NCI-H510A (cell line): ENCODE measurements at regions not wholly inside any gene's neighbourhood (a gene's known extent, or its start where the extent isn't known, plus 50 kb on each side); places are given as distances from the start of the nearest gene placed in this dataset.
"Not testable (repeated sequence)": the region's sequence is repeated elsewhere in the genome, so short reads cannot be mapped to it uniquely, and the experiment has no call there.

ENCODE experiments used
- DNase-seq: peaks from one replicate; lab custom pipeline; 2025; lab: John Stamatoyannopoulos, UW

GRCh38 chr7:34333184-34333583, 324.8 kb upstream of the NPSR1 start:
- no peak for DNase-seq

DNA sequence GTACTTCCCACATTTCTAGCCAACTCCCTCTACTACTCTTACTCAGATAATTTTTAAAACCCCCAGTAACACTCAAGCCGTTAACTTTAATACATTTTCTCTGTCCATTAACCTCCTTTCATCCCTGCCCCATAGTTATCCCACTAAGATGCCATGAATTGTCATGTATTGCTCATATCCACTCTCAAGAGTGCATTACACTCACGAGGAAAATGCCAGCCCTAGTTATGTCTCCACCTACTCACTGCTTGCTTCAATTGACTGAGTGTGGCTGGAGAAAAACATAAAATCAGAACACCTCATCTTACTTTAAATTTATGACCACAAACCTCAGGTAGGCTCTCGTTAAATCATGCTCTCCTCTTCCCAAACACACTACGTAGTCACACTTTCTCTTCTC, 324.1 kb upstream of the NPSR1 start:
- DNase-seq: no peak

DNA sequence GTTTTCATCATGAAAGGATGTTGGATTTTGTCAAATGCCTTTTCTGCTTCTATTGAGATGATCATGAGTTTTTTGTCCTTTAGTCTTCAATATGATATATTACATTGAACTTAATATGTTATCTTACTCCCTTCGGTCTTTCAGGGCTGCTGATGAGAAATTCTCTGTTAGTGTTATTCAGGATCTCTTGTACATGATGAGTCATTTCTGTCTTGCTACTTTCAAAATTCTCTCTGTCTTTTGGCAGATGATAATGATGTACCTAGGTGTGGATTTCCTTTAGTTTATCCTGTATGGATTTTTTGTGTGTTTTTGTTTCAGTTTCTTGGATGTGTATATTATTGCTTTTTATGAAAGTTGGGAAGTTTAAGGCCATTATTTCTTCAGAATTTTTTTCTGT, 320.9 kb upstream of the NPSR1 start:
- no peak for DNase-seq

- DNase-seq: no peak
These were observed 319.0 kb upstream of the NPSR1 start for GRCh38 chr7:34338961-34339526.

- no peak for DNase-seq
These were observed 316.7 kb upstream of the NPSR1 start for GRCh38 chr7:34341326-34341725.

DNA sequence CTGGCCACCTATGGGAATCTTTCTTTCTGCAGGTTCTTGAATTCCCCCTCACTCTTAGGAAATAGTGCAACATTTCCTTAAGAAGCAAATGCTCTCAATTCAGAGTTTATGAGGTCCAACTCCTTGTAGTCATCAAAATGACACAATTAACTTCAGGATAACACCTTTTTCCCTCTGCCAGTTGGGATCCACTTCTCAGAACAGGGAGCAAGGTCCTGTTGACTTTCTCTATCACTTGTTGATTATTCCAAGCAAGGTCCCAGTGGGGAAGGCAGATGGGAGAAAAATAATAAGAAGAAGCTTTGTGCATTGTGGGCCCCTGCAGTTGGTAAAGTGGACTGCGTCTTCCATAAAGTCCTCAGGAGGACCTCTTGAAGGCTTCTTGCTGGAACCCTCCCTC, 315.6 kb upstream of the NPSR1 start:
- no peak for DNase-seq

DNA sequence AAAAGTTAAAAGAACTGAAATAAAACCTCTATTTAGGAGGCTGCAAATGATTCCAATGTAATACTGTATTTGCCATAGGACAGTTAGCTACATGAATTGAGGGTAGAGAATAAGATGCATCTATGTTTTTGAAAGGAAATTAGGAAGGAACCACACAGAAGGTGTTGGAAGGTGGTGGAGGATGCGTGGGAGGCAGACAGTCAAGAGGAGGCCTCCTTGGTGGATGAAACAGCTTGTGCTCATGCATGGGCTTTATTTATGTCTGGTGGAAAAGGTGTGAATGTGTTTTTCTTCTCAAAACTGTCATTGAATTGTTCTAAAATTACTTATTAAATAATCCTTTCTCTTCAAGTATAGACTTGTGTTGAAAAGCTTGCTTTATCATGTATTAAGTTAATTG, 314.4 kb upstream of the NPSR1 start:
- DNase-seq: no peak

DNA sequence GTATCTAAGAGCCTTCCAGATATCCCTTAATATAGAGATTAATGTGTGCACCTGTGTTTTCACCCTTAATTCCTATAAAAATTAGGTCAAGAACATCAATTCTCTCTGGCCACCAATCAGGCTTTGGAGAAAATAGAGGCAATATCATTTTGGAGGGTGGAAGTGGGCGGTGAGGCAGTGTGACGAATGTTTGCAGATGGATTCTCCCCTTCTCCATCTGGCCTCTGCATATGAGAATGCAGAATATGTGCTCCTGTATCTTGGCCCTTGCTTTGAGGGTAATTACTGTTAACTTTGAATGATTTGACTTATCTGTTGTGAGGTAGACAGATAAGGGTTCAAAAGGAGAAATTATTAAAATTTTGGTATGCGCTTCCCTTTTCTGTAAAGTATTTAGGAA, 304.0 kb upstream of the NPSR1 start:
- no peak for DNase-seq

- no peak for DNase-seq
These were observed 303.1 kb upstream of the NPSR1 start for GRCh38 chr7:34354899-34355298.

DNA sequence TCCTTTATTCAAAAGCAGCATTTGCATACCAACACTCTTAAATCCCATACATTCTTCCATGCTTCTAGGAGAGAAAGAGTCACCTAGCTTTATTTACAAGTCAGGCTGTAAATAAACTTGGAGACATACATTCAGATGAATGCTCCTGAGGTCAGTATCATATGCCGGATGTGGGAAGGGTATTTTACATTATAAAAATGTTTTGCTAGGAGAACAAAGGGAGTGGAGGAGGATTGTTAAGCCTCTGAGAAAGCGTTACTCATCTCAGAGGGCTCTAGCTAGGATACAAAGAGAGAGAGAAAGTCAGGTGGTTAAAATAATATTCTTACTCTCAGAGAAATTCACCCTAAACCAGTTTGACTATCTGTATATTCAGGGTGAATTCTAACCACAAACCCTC, 300.9 kb upstream of the NPSR1 start:
- no peak for DNase-seq

DNA sequence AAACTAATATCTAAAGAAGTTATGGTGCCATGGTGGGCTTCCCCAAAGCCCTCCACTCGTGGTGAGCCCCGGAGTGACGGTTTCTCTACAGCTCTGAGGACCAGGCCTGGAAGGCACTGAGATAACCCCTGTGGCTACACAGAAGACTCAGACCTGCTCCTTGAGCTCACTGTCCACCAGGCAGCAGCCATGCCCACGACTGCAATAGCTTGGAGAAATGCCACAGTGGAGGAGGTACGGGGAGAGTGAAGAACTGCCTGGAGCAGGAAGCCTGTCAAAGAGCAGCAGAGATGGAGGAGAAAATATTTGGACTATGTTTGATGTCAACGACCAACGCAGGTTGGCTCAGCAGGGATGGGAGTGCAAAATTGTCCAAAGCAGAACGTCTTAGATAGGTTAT, 300.1 kb upstream of the NPSR1 start:
- DNase-seq: no peak

- DNase-seq: not testable (repeated sequence)
These were observed 299.4 kb upstream of the NPSR1 start for GRCh38 chr7:34358578-34358977.

DNA sequence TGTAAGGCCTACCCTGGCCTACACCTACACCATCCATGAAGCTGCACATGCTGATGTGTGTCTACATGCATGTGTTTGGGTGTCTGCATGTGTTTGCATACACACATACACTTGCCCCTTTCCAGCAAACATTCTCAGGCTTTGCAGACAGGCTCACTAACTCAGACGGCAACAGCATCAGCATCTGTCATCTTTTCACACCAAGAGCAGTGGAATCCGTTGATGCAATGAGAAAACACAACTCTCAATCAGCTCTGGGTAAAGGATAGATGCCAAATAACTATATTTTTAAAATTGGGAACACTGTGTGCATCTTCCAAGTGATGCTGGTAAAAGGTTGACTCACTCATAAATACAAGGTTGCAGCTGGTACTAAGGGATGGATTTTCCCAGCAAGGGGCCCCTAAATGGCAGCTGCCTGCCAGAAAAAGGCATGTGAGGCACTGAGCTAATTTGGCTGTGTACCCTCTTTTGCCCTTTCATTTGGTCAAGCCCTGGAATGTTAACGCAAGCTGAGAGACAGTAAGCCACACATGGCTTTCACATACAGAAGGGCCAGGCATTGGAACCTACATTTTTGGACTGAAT, 296.3 kb upstream of the NPSR1 start:
- DNase-seq: no peak

DNA sequence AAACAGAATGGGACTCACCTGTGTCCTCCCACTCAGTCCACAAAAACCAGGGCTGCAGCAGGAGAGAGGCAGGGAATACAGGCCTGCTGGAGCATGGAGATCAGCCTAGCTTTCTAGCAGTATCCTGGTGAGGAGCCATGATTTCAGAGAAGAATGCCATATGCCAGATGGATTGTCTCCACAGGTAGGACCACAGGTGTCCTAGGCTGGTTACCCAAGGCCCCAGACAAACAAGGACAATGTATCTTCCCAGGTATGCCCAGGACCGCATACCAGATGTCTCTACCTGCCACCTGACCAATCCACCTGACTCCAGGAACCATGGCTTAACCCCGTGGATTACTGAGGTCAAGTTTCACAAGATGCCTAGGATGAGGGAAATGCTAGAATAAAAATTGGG, 295.4 kb upstream of the NPSR1 start:
- DNase-seq: no peak

GRCh38 chr7:34364130-34364529, 293.9 kb upstream of the NPSR1 start:
- no peak for DNase-seq

DNA sequence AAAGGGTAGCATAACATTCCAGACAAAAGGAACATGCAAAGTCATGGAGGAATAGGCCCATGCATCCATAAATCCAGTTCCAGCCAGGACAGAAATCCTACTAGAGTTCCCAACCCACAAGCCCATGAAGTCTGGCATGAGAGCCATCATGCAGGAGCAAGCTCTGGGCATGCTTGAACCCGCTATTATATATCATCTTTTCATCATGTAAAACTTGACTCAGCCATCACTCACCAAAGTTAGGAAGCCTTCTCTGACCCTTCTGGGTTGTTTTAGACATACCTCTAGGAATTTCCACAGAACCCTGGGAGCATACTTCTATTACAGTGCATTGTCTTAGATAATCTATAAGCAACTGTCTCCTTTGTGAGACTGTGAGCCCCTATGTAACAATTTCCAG, 293.0 kb upstream of the NPSR1 start:
- DNase-seq: no peak

DNA sequence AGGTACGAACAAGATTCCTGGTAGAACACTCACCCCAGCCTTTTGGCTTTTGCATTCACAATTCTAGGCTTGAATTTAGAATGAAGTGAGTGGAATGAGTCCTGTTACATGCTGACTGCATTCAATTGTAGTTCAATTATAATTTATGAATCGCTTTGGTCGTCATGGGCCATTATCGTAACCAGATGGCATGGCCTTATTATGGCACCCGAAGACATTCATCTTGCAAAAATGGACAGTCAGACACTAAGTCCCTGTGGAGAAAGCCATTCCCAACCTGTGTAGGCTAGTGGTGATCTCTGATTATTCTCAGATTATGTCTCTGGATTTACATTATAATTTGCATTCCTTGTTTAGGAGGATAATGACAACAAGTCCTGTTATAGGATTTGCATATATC, 292.4 kb upstream of the NPSR1 start:
- no peak for DNase-seq

DNA sequence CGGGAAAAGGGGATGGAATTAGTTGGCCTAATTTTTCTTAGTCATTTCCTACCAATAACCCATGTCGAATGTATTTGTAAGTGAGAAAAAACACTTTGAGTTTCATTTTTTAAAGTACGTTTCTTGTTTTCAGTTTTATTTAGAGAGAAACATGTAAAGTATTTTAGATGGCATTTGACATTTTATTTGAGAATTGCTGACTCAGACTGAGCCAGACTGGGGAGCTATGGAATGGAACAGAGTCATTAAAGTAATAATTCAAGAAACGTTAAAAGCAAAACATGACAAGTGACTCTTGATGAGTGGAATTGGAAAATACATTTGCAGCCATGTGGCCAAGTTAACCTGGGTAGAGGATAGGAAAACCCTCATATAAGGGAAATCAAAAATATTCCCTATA, 286.1 kb upstream of the NPSR1 start:
- DNase-seq: no peak

DNA sequence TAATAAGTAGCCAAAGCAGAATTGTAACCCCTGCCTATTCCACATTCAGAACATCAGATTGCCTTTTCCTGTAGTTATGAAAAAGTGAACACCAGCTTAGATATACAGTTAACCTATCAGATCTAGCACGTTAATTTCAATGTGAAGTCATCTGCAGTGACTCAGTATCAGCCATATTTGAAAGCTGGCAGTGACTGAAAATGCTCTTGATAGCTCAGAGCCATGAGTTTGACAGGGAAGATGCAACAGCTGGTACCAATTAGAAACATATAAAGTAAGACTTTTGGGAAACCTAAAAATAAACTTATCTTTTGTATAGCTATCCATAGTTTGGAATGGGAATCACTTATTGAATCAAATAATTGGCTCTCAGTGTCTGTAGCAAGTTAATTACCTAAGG, 284.1 kb upstream of the NPSR1 start:
- no peak for DNase-seq

DNA sequence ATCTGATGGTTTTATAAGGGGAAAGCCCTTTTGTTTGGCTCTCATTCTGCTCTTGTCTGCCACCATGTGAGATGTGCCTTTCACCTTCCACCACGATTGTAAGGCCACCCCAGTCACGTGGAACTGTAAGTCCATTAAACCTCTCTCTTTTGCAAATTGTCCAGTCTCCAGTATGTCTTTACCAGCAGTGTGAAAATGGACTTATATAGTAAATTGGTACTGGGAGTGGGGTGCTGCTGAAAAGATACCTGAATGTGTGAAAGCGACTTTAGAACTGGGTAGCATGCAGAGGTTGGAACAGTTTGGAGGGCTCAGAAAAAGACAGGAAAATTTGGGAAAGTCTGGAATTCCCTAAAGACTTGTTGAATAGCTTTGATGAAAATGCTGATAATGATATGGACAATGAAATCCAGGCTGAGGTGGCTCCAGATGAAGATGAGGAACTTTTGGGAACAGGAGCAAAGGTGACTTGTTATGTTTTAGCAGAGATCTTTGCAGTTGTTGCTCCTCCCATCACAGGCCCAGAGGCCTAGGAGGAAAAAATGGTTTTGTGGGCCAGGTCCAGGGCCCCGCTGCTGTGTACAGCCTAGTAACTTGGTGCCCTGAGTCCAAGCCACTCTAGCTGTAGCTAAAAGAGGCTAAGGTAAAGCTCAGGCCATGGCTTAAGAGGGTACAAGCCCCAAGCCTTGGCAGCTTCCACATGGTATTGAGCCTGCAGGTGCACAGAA, 275.7 kb upstream of the NPSR1 start:
- DNase-seq: no peak

DNA sequence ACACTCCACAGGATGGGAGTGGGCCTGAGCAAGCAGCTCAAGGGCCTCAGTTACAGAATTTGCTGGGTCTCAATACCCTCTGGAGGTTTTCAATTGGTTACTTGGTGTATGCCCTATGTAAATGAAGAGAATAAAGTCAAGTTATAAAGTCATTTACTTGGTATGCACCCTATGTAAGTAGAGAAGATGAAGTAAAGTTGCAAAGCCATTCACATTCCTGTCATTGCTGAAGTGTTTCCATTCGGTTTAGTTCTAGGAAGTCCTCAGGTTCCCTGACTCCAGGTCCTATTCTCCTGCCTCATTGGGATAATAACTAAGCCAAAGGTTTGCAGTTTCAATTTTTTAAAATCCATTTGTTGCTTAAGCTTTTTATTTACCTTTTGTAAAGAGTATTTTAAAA, 272.6 kb upstream of the NPSR1 start:
- no peak for DNase-seq

DNA sequence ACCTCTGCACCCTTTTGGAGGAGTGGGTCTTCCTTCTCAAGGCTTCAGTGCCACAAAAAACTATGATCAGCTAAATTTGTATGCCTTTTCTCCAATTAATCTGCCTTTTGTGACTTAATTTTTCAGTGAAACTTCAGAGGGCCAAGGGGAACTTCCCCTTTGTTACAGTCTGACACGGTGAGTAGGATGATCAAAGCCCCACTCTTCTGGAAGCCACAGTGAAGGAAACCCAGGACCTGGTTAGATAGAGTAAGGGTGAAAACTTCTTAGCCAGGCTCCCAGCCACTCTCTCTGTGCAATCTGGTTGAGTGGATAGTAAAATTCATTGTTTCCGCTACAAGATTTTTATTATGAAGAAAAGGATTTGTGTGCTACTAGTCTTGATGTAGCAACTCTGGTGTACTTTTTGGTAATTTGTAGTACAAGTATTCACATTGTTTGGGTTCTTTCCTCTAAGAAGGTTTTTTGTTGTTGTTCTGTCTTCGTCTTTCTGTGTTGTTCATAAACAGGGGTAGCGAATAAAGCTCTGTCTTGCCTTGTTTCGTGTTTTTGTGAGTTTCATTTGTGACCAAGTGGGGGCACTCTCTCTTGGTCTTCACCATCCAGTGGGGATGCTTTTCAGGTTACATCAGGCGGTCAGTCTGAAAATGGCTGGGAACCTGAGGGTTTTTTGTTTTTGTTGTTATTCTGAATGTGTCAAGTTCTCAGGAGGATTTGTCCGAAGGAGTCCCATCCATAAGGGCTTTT, 268.5 kb upstream of the NPSR1 start:
- DNase-seq: no peak

DNA sequence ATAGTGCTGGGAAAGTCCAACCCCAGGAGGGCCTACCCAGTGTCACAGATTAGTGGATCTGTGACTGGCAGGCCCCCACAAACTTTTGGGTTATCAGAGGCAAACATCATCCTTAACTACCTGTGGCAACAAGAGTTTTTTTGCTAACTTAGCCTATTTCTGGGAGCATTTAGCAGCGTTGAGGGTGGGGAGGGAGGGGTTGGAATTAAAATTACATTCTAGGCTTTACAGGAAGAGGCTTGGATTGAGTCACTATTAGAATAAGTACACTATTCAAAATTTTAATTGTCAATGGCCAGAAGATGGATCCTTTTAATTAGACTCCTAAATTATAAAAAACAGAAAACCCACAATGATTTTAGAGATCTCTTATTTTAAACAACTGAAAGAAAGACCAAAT, 267.9 kb upstream of the NPSR1 start:
- no peak for DNase-seq
